ENCODE measurements at regions not wholly inside any gene's neighbourhood (a gene's known extent, or its start where the extent isn't known, plus 50 kb on each side); places are given as distances from the start of the nearest gene placed in this dataset.

- DNase-seq (ENCODE audit: low spot score, unreplicated experiment): no peak
- Mint-ChIP-seq H3K4me3 (ENCODE audit: low read depth) (no peak overlapping the region), H3K27me3 (no peaks in the 10 kb centered on the region), H3K27ac (no peak overlapping the region), H3K9me3 (ENCODE audit: low read depth) (peaks cover 5% of the 10 kb centered on the region), H3K4me1 (ENCODE audit: low read depth) (no peaks in the 10 kb centered on the region), H3K36me3 (ENCODE audit: insufficient read depth) (no peaks in the 10 kb centered on the region)
- no peak for TF ChIP-seq CTCF (IDR thresholded peaks at IDR 0.05; ENCODE audit: unreplicated experiment)
These were observed 2216.6 kb upstream of the RAG2 start for GRCh38 chr11:38814670-38815069.

- Mint-ChIP-seq H3K36me3 (ENCODE audit: insufficient read depth) (no peaks in the 10 kb centered on the region), H3K4me1 (ENCODE audit: low read depth) (no peaks in the 10 kb centered on the region), H3K9me3 (ENCODE audit: low read depth) (peaks cover 5% of the 10 kb centered on the region), H3K27me3 (no peaks in the 10 kb centered on the region), H3K27ac (no peak overlapping the region), H3K4me3 (ENCODE audit: low read depth) (no peak overlapping the region)
- TF ChIP-seq CTCF (IDR thresholded peaks at IDR 0.05; ENCODE audit: unreplicated experiment): no peak
- DNase-seq (ENCODE audit: low spot score, unreplicated experiment): no peak
These were observed 2211.5 kb upstream of the RAG2 start for GRCh38 chr11:38809521-38809920.

- DNase-seq (ENCODE audit: low spot score, unreplicated experiment): no peak
- no peaks in the 10 kb centered on the region for H3K4me1 Mint-ChIP-seq (ENCODE audit: low read depth)
- peaks cover 5% of the 10 kb centered on the region for H3K9me3 Mint-ChIP-seq (ENCODE audit: low read depth)
- H3K4me3 Mint-ChIP-seq (ENCODE audit: low read depth): no peak overlapping the region
- H3K27me3 Mint-ChIP-seq: no peaks in the 10 kb centered on the region
- no peak overlapping the region for H3K27ac Mint-ChIP-seq
- no peak for TF ChIP-seq CTCF (IDR thresholded peaks at IDR 0.05; ENCODE audit: unreplicated experiment)
- H3K36me3 Mint-ChIP-seq (ENCODE audit: insufficient read depth): no peaks in the 10 kb centered on the region
These were observed 2198.2 kb upstream of the RAG2 start for GRCh38 chr11:38796281-38796680.

- Mint-ChIP-seq H3K4me3 (ENCODE audit: low read depth) (no peak overlapping the region), H3K36me3 (ENCODE audit: insufficient read depth) (no peaks in the 10 kb centered on the region), H3K27ac (no peak overlapping the region), H3K4me1 (ENCODE audit: low read depth) (no peaks in the 10 kb centered on the region), H3K27me3 (no peaks in the 10 kb centered on the region), H3K9me3 (ENCODE audit: low read depth) (peaks cover 5% of the 10 kb centered on the region)
- no peak for DNase-seq (ENCODE audit: low spot score, unreplicated experiment)
- TF ChIP-seq CTCF (IDR thresholded peaks at IDR 0.05; ENCODE audit: unreplicated experiment): no peak
These were observed 2197.0 kb upstream of the RAG2 start for GRCh38 chr11:38795027-38795426.

GRCh38 chr11:38791346-38791961 lies 2193.4 kb upstream of the RAG2 start:
- Mint-ChIP-seq H3K4me3 (ENCODE audit: low read depth) (no peak overlapping the region), H3K9me3 (ENCODE audit: low read depth) (peaks cover under 1% of the 10 kb centered on the region), H3K27me3 (no peaks in the 10 kb centered on the region), H3K27ac (no peak overlapping the region), H3K36me3 (ENCODE audit: insufficient read depth) (no peaks in the 10 kb centered on the region), H3K4me1 (ENCODE audit: low read depth) (no peaks in the 10 kb centered on the region)
- peak; percentile 24 for DNase-seq (ENCODE audit: low spot score, unreplicated experiment)
- TF ChIP-seq CTCF (IDR thresholded peaks at IDR 0.05; ENCODE audit: unreplicated experiment): peak; percentile 99
